ENCODE measurements at regions not wholly inside any gene's neighbourhood (a gene's known extent, or its start where the extent isn't known, plus 50 kb on each side); places are given as distances from the start of the nearest gene placed in this dataset.

GRCh38 chr14:53336729-53337128, 183.6 kb upstream of the DDHD1 start:
- no peak for TF ChIP-seq POLR2A (IDR thresholded peaks at IDR 0.05)
- no peak for TF ChIP-seq CTCF (IDR thresholded peaks at IDR 0.05)

All from thyroid gland (tissue), 4 donors.